Choroid plexus epithelial cell (primary cell): ENCODE measurements at regions not wholly inside any gene's neighbourhood (a gene's known extent, or its start where the extent isn't known, plus 50 kb on each side); places are given as distances from the start of the nearest gene placed in this dataset.

Experiments used
- DNase-seq: peaks from one replicate; pipeline ENCODE4 v3.0.0-alpha.2; 2010; ENCODE audit warnings: low read depth
- H3K4me3 ChIP-seq: 2 replicates; pipeline ENCODE4 v1.5.1; 2011; ENCODE audit warnings: low read depth, mild to moderate bottlenecking, control low read depth, low read length, moderate library complexity
- TF ChIP-seq, protein P1 (sequence below): conservative IDR thresholded peaks from 2 replicates; pipeline ENCODE4 v1.5.1; 2011; ENCODE audit warnings: low read depth, mild to moderate bottlenecking, control low read depth, inconsistent platforms, low read length, moderate library complexity

GRCh38 chr2:19209575-19210341 lies 148.7 kb downstream of the OSR1 start:
- no peak overlapping the region for H3K4me3 ChIP-seq
- TF ChIP-seq, protein P1, sequence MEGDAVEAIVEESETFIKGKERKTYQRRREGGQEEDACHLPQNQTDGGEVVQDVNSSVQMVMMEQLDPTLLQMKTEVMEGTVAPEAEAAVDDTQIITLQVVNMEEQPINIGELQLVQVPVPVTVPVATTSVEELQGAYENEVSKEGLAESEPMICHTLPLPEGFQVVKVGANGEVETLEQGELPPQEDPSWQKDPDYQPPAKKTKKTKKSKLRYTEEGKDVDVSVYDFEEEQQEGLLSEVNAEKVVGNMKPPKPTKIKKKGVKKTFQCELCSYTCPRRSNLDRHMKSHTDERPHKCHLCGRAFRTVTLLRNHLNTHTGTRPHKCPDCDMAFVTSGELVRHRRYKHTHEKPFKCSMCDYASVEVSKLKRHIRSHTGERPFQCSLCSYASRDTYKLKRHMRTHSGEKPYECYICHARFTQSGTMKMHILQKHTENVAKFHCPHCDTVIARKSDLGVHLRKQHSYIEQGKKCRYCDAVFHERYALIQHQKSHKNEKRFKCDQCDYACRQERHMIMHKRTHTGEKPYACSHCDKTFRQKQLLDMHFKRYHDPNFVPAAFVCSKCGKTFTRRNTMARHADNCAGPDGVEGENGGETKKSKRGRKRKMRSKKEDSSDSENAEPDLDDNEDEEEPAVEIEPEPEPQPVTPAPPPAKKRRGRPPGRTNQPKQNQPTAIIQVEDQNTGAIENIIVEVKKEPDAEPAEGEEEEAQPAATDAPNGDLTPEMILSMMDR: no peak
- DNase-seq: no peak

GRCh38 chr2:19208479-19209199 lies 149.8 kb downstream of the OSR1 start:
- TF ChIP-seq, protein P1: no peak
- DNase-seq: peak; percentile 41
- H3K4me3 ChIP-seq: no peak overlapping the region

DNA sequence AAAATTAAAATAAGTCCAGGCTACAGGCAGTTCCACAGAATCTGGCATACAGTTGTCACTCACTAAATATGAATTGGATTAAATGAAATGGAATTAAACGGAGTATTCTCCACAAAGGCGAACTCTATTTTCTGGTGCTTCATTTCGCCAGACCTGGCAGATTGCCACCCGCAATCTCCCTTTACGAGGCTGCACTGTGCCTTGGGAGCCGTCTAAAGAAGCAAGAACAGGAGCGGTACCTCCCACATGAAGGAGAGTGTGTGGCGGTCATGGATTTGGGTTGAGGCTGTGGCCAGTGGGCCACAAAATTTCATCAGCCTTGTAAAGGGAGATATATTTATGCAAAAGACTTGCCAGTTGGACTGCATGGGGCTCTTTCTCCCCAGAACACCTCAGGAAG lies 151.0 kb downstream of the OSR1 start:
- no peak overlapping the region for H3K4me3 ChIP-seq
- TF ChIP-seq, protein P1: no peak
- DNase-seq: no peak

DNA sequence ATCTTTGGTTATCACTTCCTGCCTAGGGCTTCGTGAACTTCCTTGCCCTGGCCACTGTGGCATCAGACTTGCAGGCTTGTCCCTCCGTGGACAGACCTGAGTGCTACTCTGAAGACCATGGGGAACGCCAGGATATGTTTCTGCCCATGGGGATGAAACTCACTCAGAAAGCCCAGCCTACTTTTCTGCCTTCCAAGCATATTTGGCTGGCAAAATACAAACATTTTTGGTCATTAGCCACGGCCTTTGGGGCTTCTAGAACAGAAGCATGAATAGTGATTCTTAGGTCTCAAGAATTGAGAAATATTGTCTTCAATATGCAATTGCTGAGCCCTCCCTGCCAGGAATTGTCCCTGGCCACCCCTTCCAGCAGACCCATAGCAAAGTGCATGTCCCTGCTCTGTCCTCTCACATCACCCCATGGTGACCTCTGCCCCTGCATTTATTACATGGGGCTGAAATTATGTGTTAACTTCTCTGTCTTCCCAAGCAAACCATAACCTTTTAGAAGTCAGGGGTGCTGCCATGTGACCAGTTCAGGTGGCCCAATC lies 152.4 kb downstream of the OSR1 start:
- TF ChIP-seq, protein P1: no peak
- no peak overlapping the region for H3K4me3 ChIP-seq
- no peak for DNase-seq

GRCh38 chr2:19203866-19204265 lies 154.6 kb downstream of the OSR1 start:
- no peak overlapping the region for H3K4me3 ChIP-seq
- peak; percentile 20 for DNase-seq
- TF ChIP-seq, protein P1: no peak

DNA sequence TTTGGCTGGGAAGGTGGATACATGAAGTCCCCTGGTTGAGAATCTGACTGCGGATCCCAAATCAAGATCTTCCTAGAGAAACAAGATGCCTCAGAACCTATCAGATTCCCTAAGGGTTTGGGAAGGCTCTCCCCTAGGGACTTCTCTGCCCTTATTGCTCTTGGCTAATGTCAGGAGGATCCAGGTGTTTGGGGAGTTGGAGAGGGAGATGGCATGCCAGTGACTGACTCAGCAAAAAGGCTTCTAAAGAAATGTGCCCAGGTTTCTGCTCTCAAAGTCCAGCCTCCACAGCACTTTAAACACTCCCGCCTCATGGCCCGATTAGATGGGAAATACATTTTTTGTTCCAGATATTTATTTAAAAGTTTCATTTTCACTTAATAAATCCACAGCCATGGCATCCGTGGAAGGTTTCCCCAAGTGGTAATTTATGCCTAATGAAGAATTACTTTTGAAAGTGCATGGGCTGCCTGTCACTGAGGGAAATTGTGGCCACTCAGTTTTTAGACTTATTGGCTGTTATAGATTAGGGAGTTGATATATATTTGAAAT lies 156.4 kb downstream of the OSR1 start:
- no peak overlapping the region for H3K4me3 ChIP-seq
- TF ChIP-seq, protein P1: no peak
- no peak for DNase-seq
